Activated B cell treated with CpG ODN at 0.5 μM for 24 hours (primary cell): ENCODE measurements at regions not wholly inside any gene's neighbourhood (a gene's known extent, or its start where the extent isn't known, plus 50 kb on each side); places are given as distances from the start of the nearest gene placed in this dataset.

Experiments used
- ATAC-seq: fragments of 200-7000 bp; cut with Tn5 transposase; one replicate; pipeline ENCODE4 v1.10.0; 2021; ENCODE audit warnings: low read depth, mild to moderate bottlenecking, moderate library complexity
- CTCF ChIA-PET: fragments of 350-600 bp; sonication (Branson Sonifier 250); formaldehyde crosslinking; loops from one replicate; lab custom pipeline; 2021; ENCODE audit warnings: antibody characterized with exemption; lab: Charles Lee
- POLR2A ChIA-PET: fragments of 350-600 bp; sonication (Branson Sonifier 250); formaldehyde crosslinking; loops from one replicate; lab custom pipeline; 2021; ENCODE audit warnings: antibody characterized with exemption; lab: Charles Lee
- DNase-seq: peaks from one replicate; pipeline ENCODE4 v3.0.0; 2022
- H3K27ac Mint-ChIP-seq: one replicate; pipeline ENCODE4 v1.8.0; 2020; ENCODE audit warnings: mixed read lengths
- H3K27me3 Mint-ChIP-seq: one replicate; pipeline ENCODE4 v1.8.0; 2021; ENCODE audit warnings: mixed read lengths
- H3K36me3 Mint-ChIP-seq: one replicate; pipeline ENCODE4 v1.8.0; 2021; ENCODE audit warnings: low read depth, mixed read lengths
- H3K4me1 Mint-ChIP-seq: one replicate; pipeline ENCODE4 v1.8.0; 2021; ENCODE audit warnings: mixed read lengths
- H3K4me3 Mint-ChIP-seq: one replicate; pipeline ENCODE4 v1.8.0; 2020; ENCODE audit warnings: mild to moderate bottlenecking, mixed read lengths
- H3K9me3 Mint-ChIP-seq: one replicate; pipeline ENCODE4 v1.8.0; 2020; ENCODE audit warnings: mixed read lengths
- intact Hi-C: fragments of 100-400 bp; cut with micrococcal nuclease; formaldehyde crosslinking; loops from one replicate; pipeline ENCODE4 v1.15.1; 2024
- TF ChIP-seq, protein P1 (sequence below): fragments of 200-600 bp; IDR thresholded peaks from one replicate; pipeline ENCODE4 v1.8.0; 2022; ENCODE audit warnings: antibody characterized with exemption, mild to moderate bottlenecking

DNA sequence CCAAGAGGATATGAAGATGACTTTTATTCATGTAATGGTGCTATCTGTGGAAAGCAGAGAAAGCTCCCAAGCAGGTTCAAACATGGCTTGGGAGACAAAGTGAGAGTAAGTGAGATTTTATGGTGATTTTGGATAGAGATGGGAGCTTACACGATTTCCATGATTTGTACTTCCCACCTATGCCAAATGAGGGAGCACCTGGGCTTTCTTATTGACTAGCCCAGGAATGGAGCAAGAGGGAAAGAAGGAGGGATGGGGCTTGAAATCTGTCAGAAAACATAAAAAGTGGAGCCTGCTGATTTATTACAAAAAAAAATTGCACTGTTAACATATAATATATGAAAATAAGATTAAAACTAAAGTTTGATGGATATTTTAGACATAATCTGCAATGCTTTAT is 703.5 kb upstream of the PABPC4L start:
- ChIA-PET POLR2A (no interaction called here), CTCF (no interaction called here)
- no peaks in the 10 kb centered on the region for H3K27me3 Mint-ChIP-seq
- no peak for DNase-seq
- no peak for ATAC-seq
- intact Hi-C loops: no loop called here
- H3K4me1 Mint-ChIP-seq: no peaks in the 10 kb centered on the region
- no peaks in the 10 kb centered on the region for H3K36me3 Mint-ChIP-seq
- no peak overlapping the region for H3K27ac Mint-ChIP-seq
- TF ChIP-seq, protein P1, sequence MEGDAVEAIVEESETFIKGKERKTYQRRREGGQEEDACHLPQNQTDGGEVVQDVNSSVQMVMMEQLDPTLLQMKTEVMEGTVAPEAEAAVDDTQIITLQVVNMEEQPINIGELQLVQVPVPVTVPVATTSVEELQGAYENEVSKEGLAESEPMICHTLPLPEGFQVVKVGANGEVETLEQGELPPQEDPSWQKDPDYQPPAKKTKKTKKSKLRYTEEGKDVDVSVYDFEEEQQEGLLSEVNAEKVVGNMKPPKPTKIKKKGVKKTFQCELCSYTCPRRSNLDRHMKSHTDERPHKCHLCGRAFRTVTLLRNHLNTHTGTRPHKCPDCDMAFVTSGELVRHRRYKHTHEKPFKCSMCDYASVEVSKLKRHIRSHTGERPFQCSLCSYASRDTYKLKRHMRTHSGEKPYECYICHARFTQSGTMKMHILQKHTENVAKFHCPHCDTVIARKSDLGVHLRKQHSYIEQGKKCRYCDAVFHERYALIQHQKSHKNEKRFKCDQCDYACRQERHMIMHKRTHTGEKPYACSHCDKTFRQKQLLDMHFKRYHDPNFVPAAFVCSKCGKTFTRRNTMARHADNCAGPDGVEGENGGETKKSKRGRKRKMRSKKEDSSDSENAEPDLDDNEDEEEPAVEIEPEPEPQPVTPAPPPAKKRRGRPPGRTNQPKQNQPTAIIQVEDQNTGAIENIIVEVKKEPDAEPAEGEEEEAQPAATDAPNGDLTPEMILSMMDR: no peak
- H3K9me3 Mint-ChIP-seq: no peaks in the 10 kb centered on the region
- H3K4me3 Mint-ChIP-seq: no peak overlapping the region

DNA sequence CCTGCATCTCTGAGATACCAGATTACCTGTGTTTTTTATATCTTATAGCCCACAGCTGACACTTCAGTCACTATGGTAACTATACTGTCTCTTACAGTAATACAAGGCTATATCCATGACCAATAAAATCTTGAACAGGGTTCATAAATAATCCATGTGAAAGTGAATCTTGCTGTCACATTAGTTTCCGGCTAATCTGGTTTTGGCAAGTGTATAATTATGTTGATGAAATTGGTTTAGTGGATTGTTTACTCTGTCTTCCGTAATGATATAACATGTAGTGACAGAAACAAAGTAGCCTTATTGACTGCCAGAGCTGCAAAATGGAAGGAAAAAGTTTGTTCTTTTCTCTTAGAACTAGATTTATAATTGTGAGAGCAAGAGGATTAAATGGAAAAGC is 686.6 kb upstream of the PABPC4L start:
- POLR2A ChIA-PET: no interaction called here
- Mint-ChIP-seq H3K4me3 (no peak overlapping the region), H3K27ac (no peak overlapping the region), H3K9me3 (peaks cover 3% of the 10 kb centered on the region), H3K27me3 (no peaks in the 10 kb centered on the region), H3K36me3 (no peaks in the 10 kb centered on the region), H3K4me1 (no peaks in the 10 kb centered on the region)
- TF ChIP-seq, protein P1: no peak
- ATAC-seq: no peak
- no peak for DNase-seq
- intact Hi-C loops: no loop called here
- CTCF ChIA-PET: no interaction called here

DNA sequence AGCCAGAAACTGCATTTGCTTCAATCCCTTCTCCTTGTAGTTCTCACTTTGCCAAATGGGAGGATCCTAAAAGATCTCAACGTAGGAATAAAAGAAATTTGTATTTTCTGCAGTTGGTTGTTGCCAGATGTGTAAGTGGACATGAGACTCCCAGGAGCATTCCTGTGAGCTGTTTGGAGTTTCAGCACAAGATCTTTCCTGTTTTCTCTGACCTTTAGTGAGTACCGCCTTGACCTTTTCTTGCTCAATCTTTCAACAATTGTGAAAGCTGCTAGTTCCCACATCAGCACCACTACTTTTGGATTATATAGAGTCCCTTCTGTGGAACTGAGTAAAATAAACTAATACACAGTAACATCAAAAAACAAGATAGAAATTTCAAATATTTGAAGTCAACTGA is 683.8 kb upstream of the PABPC4L start:
- Mint-ChIP-seq H3K27me3 (no peaks in the 10 kb centered on the region), H3K4me3 (no peak overlapping the region), H3K4me1 (no peaks in the 10 kb centered on the region), H3K9me3 (peaks cover 6% of the 10 kb centered on the region), H3K36me3 (no peaks in the 10 kb centered on the region), H3K27ac (no peak overlapping the region)
- POLR2A ChIA-PET: no interaction called here
- CTCF ChIA-PET: no interaction called here
- no peak for DNase-seq
- TF ChIP-seq, protein P1: no peak
- no peak for ATAC-seq
- intact Hi-C loops: no loop called here

DNA sequence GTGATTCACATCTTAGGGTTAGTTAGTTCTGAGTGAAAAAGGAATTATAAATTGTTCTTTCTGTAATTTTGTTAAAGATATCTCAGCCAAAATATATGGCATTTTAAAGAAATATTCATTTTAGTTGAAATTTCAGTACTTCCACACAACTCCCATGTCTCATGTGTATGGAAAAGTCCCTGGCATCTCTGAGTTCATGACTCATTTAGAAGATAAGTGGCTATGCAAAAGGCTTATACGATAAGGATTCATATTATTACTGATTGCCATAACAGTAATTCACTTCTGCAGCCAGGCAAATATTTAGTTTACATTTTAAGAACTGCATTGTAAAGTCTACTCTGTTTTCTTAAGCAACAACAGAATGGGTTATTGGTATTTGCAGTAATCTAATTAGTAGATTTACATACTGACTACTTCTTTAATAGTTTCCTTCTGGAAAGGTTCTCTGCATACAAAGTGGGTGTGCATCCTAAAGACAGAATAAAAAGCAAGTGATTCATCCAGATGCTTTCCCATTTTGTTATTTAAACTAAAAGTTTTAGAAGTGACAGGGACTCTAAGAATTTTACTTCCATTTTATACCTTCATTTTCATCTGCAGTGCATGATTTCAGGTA is 682.4 kb upstream of the PABPC4L start:
- TF ChIP-seq, protein P1: no peak
- DNase-seq (no peak), ATAC-seq (no peak)
- H3K27ac Mint-ChIP-seq: no peak overlapping the region
- H3K36me3 Mint-ChIP-seq: no peaks in the 10 kb centered on the region
- CTCF ChIA-PET: no interaction called here
- H3K4me1 Mint-ChIP-seq: no peaks in the 10 kb centered on the region
- no peak overlapping the region for H3K4me3 Mint-ChIP-seq
- intact Hi-C loops: no loop called here
- no peaks in the 10 kb centered on the region for H3K27me3 Mint-ChIP-seq
- POLR2A ChIA-PET: no interaction called here
- H3K9me3 Mint-ChIP-seq: peaks cover 5% of the 10 kb centered on the region

DNA sequence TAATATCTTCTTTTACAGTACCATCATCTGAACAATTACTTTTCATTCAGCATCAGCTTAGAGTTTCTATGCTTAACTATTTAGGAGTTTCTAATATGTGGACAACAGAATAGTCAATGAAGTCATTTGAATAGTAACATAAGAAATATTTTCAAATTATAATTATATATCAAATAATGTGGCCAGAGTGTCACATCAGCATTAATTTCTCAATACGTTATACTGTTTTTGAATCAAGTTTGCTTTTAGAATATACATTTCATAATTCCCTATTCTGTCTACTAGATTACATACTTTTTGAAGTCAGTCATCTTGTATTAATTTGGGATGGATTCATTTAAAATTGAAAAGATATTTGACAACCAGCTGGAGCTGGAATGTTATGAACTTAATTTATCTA is 677.4 kb upstream of the PABPC4L start:
- H3K36me3 Mint-ChIP-seq: no peaks in the 10 kb centered on the region
- ATAC-seq (no peak), DNase-seq (no peak)
- no peaks in the 10 kb centered on the region for H3K27me3 Mint-ChIP-seq
- H3K9me3 Mint-ChIP-seq: peaks cover 5% of the 10 kb centered on the region
- TF ChIP-seq, protein P1: no peak
- POLR2A ChIA-PET: no interaction called here
- H3K27ac Mint-ChIP-seq: no peak overlapping the region
- no peaks in the 10 kb centered on the region for H3K4me1 Mint-ChIP-seq
- intact Hi-C loops: no loop called here
- no peak overlapping the region for H3K4me3 Mint-ChIP-seq
- CTCF ChIA-PET: no interaction called here
